HG03060 (cell line): ENCODE measurements at regions not wholly inside any gene's neighbourhood (a gene's known extent, or its start where the extent isn't known, plus 50 kb on each side); places are given as distances from the start of the nearest gene placed in this dataset.

Source experiments
- ATAC-seq: cut with Tn5 transposase; IDR thresholded peaks from one replicate; pipeline ENCODE4 v1.9.1; 2021; ENCODE audit warnings: low read depth, moderate number of reproducible peaks; ENCODE audit not compliant: unreplicated experiment

GRCh38 chr4:28682847-28683246 lies 1822.2 kb downstream of the STIM2 start:
- ATAC-seq: no peak

DNA sequence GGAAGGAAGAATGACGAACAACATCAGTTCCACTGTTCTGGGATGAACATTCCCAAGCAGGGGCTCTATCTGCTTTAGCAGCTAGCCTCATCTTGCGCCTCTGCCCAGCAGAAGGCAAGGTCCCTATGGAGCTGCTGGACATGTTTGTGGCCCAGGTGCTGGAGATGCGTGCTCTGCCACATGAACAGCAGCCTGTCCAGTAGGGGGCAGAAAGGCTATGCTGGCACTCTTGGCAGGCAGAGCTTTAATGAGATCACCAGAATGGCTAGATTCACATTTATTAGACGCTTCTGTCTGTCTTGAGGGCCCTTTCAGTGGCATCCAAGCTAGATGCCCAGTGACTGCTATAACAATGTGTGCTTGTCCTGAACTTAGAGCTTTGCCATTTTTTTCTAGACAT lies 1826.0 kb downstream of the STIM2 start:
- ATAC-seq: no peak

- ATAC-seq: no peak
These were observed 1830.2 kb downstream of the STIM2 start for GRCh38 chr4:28690890-28691289.

GRCh38 chr4:28702571-28702970 lies 1841.9 kb downstream of the STIM2 start:
- no peak for ATAC-seq

DNA sequence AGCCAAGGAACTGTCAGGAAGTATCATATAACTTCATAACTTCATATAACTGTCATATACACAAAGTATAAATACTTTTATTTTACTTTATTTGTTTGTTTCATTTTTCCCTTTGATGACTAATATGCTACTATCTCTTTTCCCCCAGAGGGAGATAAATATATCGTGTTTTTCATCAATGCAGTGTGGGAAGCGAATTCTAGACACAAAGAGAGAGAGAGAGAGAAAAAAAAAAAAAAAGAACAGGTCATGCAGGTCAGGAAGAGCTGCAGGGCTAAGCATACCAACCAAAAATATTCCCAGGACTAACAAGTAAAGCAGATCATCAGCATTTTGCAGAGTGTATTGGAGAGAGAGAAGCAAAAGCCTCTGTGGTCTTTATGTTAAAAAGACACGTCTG lies 1849.2 kb downstream of the STIM2 start:
- ATAC-seq: no peak

DNA sequence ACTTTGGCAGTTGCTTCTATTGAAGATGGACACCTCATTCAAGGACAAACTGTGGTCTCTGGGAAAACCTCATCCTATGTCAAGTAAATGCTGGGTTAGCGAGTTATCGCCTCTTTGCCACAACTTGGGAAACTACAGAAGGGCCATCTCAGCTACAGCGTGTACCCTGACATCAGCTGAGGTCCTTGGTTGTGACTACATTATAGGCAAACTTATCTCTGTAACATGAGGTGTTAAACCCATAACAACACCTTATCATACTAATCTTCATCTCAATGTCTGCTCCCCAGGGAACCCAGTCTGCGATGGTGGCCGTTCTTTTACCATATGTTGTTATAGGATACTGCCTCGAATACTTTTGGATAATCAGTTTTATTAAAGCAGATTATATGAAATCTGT lies 1862.7 kb downstream of the STIM2 start:
- ATAC-seq: no peak

- ATAC-seq: no peak
These were observed 1863.6 kb downstream of the STIM2 start for GRCh38 chr4:28724239-28724638.

DNA sequence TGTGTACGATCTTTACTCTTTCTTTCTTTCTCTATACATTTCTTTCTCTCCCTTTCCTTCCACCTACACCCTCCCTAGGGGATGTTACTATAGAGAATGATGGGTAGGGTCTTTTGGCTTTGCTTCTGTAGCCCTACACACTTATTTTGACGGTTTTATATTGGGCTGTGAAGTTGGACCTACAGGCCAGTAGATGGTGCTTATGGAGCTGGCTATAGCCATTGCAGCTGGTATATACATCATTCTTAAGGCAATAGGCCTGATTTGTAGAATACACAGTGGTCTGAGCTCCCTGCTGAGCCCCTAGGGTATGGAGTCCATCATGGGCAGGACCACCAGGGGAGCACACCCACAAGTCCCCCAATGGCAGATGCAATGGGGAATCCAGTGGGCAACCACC lies 1869.7 kb downstream of the STIM2 start:
- no peak for ATAC-seq

DNA sequence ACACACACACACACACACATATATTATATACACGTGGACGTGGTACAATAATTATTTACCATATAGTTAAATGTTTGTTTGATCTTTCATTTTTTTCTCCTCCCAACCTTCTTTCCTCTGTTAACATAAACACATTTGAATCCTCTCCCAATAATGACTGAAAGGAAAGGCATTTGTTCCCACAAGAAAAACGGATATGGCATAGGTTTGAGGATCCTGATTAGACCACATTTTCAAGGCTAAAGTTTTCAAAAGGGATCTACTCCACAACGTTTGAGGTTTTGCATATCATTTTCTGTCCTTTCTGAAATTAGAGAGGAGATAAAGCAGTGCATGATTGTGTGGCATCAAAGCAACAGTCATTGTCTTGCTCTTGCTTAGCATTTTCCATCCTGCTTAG lies 1883.4 kb downstream of the STIM2 start:
- ATAC-seq: no peak

- ATAC-seq: no peak
These were observed 1893.7 kb downstream of the STIM2 start for GRCh38 chr4:28754376-28754775.

- ATAC-seq: no peak
These were observed 1894.4 kb downstream of the STIM2 start for GRCh38 chr4:28755081-28755480.

GRCh38 chr4:28759064-28759463 lies 1898.4 kb downstream of the STIM2 start:
- ATAC-seq: no peak

GRCh38 chr4:28760003-28760402 lies 1899.4 kb downstream of the STIM2 start:
- ATAC-seq: no peak

- no peak for ATAC-seq
These were observed 1911.4 kb downstream of the STIM2 start for GRCh38 chr4:28772066-28772465.

- ATAC-seq: no peak
These were observed 1912.1 kb downstream of the STIM2 start for GRCh38 chr4:28772788-28773187.

DNA sequence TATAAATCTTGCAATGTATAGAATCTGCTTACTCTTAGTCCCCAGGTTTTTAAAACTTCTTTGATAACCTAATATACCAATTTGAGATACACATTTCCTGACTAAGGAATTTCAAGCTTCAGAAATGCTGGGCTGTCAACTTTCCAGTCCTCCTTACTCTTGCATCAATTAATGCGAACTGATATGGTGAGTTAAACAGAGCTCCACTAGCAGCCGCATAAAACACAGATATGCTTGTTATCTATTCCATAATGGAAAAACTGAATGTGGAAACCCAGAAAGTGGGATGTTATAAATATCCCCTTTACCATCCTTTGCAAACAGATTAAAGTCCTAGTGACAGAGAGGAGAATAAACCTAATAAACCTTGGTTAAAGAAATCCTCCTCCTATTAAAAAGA lies 1913.7 kb downstream of the STIM2 start:
- no peak for ATAC-seq

DNA sequence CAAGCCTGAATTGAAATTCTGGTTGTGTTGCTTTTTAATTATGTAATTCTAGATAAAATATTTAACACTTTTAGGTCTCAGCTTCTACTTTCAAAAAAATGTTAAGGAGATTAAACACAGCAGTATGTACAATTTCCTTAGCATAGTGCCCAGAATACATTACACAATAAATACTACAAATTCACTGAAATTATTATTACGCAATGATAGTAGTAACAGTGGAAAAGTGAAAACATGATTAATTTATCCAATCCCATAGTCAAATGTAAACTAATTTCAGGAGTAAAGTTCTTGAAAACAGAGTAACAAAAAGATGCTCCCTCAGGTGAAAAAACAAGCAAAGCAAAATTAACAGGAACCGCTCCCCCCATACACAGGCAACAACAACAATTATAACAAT lies 1915.4 kb downstream of the STIM2 start:
- no peak for ATAC-seq

DNA sequence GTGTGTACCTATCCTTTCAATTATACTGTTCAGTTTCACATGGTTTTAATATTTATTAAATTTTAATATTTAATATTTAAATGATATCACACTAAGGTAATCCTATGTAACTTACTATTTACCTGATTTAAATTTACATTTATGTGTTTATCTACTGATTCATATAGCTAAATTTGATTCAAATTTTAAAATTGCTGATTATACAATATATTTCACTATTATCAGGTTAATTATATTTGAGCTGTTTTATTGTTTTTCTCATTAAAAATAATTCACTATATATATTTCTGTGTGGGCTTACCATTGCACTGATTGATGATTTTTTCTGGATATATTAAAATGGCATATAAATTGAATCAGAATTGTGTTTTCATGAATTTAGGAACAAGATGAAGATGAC lies 1923.5 kb downstream of the STIM2 start:
- no peak for ATAC-seq

DNA sequence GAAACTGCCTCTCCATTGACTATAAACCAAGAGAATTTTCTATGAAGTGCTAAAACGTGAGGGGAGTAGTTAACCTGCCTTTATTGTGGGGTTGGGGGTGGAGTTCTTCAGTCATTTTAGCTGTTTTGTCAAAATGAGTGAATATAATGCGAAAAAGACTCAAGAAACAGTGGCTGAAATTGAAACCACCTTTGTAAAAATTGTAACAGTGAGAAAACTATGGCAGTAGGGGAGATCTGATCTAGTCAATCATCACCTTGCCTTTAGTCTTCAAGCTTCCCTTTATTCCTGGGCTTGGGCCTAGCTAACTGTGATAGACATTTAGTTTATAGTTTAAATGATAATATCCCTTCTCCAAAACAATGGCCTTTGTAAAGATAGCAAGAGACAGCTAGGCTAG lies 1927.3 kb downstream of the STIM2 start:
- ATAC-seq: no peak

- ATAC-seq: no peak
These were observed 1928.4 kb downstream of the STIM2 start for GRCh38 chr4:28788929-28789490.

DNA sequence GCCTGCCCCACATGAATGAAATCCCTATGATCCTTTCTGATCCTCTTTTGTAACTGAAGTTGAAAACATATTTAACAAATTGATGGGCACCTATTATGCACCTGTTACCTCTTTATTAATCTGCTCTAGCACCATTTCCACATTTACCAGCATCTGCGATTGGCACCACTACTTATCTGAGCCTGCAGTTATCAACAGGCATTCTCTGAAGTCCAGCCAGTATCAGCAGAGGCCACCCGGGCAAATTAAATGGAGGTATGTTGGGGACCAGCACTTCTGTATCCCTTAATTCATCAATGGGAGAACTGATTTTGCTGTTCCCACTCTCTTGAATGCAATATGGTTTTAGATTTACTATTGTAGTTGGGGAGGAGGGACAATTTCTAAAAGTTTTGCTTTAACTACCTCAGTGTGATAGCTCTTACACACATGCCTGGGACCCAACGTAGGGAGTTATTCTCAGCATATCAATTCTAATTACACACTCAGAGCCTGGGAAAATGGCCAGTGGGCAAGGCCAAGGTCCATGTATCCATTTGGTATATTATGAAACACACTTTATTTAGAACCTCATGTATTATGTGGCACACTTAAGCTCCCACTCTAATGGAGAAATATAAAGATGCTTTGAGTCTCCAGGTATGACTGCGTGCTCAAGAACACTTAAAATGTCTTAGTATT lies 1927.1 kb upstream of the PCDH7 start:
- no peak for ATAC-seq

DNA sequence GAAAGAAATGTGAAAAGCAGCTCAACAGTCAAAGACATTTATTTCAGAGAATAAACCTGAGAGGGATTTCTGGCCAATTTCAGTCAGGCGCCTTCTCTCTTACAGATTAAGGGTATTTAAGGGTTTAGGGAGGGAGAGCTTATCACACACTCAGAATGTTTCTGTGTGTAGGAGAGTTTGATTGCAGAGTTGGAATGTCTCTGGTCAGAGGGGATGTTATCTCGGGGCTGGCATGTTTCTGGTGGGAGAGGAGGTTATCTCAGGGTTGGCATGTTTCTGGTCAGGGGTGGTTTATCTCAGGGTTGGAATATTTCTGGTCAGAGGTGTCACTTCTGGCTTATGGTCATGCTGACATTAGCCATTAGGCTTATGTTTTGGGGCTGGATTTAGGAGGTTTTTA lies 1920.5 kb upstream of the PCDH7 start:
- ATAC-seq: no peak

GRCh38 chr4:28811025-28811424 lies 1909.1 kb upstream of the PCDH7 start:
- no peak for ATAC-seq
